HL-60 (cell line): ENCODE measurements at regions not wholly inside any gene's neighbourhood (a gene's known extent, or its start where the extent isn't known, plus 50 kb on each side); places are given as distances from the start of the nearest gene placed in this dataset.

ENCODE experiments used
- CTCF ChIP-seq: IDR thresholded peaks from one replicate; pipeline ENCODE4 v1.5.1; 2011; ENCODE audit warnings: low read length, control low read depth, inconsistent platforms; ENCODE audit not compliant: insufficient read depth
- POLR2AphosphoS5 ChIP-seq: IDR thresholded peaks from 2 replicates; pipeline ENCODE4 v1.6.1; 2012; ENCODE audit warnings: low read depth
- SPI1 ChIP-seq: IDR thresholded peaks from 2 replicates; pipeline ENCODE4 v1.6.1; 2012; ENCODE audit warnings: low read depth, mild to moderate bottlenecking, borderline replicate concordance

- no peak for TF ChIP-seq CTCF
- no peak for TF ChIP-seq SPI1
- TF ChIP-seq POLR2AphosphoS5 = no peak
Measured at GRCh38 chr3:159239059-159239458, 437.2 kb downstream of the MFSD1 start.
